GM10248 (cell line): ENCODE measurements at regions not wholly inside any gene's neighbourhood (a gene's known extent, or its start where the extent isn't known, plus 50 kb on each side); places are given as distances from the start of the nearest gene placed in this dataset.

Experiments
- CTCF ChIA-PET: fragments of 300-600 bp; sonication (Branson Sonifier 250); formaldehyde crosslinking; extraction: SDS; loops from one replicate; lab custom pipeline; 2021; ENCODE audit warnings: antibody characterized with exemption; lab: Yijun Ruan, JAX
- POLR2A ChIA-PET: fragments of 350-650 bp; sonication (Branson Sonifier 250); formaldehyde crosslinking; extraction: SDS; loops from one replicate; lab custom pipeline; 2020; ENCODE audit warnings: antibody characterized with exemption; lab: Yijun Ruan, JAX
- DNase-seq: peaks from one replicate; pipeline ENCODE4 v3.0.0; 2012; ENCODE audit errors: extremely low spot score
- TF ChIP-seq, protein P1 (sequence below): IDR thresholded peaks from 2 replicates; pipeline ENCODE4 v1.5.1; 2012; ENCODE audit warnings: mild to moderate bottlenecking, low read depth; ENCODE audit errors: extremely low read depth, missing control alignments, control extremely low read depth

DNA sequence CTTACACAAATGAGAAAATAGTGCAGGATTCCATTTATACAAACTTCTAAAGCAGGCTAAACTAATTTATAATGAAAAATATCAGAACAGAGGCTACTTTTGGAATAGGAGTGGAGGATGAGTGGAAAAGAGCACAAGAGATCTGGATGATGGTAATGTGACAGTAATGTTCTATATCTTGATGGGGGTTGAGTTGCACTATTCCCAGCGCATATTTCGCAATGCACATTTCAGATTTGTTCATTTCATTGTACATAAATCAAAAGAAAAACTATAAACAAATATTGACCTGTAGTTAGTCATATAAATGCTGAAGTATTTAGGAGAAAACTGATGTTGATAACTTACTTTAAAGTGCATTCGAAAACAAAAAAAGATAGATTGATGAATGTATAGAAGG is 177.0 kb upstream of the MAOA start:
- ChIA-PET POLR2A (no interaction called here), CTCF (no interaction called here)
- no peak for DNase-seq
- TF ChIP-seq, protein P1, sequence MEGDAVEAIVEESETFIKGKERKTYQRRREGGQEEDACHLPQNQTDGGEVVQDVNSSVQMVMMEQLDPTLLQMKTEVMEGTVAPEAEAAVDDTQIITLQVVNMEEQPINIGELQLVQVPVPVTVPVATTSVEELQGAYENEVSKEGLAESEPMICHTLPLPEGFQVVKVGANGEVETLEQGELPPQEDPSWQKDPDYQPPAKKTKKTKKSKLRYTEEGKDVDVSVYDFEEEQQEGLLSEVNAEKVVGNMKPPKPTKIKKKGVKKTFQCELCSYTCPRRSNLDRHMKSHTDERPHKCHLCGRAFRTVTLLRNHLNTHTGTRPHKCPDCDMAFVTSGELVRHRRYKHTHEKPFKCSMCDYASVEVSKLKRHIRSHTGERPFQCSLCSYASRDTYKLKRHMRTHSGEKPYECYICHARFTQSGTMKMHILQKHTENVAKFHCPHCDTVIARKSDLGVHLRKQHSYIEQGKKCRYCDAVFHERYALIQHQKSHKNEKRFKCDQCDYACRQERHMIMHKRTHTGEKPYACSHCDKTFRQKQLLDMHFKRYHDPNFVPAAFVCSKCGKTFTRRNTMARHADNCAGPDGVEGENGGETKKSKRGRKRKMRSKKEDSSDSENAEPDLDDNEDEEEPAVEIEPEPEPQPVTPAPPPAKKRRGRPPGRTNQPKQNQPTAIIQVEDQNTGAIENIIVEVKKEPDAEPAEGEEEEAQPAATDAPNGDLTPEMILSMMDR = no peak

DNA sequence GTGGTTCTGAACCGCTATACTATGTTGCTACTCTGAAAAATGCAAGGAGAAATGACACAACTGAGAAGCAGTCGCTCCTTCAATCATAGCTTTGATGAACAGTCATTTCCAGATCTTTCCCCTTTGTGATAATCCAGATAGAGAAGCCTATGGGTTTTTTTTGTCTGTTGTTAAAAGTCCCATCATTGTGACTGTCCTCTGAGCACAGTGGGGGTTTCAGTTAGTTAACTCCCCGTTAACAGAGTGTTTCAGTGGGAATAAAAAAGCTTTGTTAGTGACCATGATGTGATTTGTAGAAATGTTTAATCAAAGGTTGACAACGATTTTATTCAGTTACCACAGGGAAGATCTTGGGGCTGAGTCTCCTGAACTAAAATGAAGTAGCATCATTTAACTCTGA is 176.2 kb upstream of the MAOA start:
- TF ChIP-seq, protein P1 = no peak
- DNase-seq = no peak
- CTCF ChIA-PET = no interaction called here
- POLR2A ChIA-PET = no interaction called here

DNA sequence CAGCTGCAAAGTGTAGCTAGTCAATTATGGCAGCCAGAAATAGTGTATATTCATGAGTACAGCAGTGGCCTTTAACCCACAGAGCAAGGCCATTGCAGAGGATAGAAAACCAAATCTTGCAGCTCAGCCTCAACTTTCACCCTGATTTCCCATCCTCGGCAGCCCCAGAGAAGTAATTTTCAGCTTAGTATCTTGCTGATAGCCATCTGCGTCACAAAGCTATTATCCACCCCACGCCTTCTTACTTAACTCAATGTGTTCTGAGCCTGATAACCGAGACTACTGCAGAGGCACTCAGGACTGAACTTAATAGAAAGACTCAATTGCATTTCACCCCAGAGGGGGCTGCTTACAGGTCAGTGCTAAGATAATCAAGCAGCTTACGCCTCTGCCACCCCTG is 174.5 kb upstream of the MAOA start:
- TF ChIP-seq, protein P1 = no peak
- POLR2A ChIA-PET = no interaction called here
- DNase-seq = no peak
- CTCF ChIA-PET = interaction anchor here (1.5 kb wide), 1 partner anchor 28 kb away, joined by 3 read pairs; no protein-coding TSS in a partner anchor

DNA sequence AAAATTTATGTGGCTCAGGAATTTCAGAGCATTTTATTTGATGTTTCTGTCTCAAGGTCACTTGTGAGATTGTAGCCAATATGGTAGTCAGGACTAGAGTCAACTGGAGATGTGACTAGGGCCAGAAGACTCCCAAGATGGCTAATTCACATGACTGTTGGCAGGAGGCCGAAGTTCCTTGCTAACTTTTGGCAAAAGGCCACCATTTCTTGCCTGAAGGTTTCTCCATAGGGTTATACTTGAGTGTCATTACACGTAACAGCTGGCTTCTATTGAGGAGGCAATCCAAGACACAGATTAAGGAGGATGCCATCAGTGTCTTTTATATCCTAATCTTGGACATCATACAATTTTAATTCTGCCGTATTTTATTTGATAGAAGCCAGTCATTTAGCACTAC is 162.3 kb upstream of the MAOA start:
- TF ChIP-seq, protein P1 = no peak
- no peak for DNase-seq
- CTCF ChIA-PET = no interaction called here
- POLR2A ChIA-PET = no interaction called here

DNA sequence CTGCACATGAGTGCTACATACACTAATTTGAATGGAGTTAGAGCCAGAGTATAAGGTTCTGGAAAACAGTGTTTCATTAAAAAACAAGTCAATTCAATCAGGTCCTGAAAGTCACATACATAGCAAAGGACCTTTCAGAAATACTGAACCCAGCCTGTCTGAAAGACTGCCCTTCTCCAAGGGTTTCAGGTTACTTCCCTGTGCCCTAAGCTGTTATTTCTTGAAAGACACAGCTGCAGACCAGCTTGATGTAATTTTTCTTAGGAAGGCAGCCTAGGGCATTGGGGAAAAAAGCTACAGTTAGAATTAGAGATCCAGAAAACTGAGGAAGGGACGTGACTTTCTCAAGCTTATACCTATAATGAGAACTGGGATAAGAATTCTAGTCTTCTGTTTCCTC is 155.9 kb upstream of the MAOA start:
- DNase-seq = no peak
- CTCF ChIA-PET = no interaction called here
- TF ChIP-seq, protein P1 = no peak
- POLR2A ChIA-PET = no interaction called here

DNA sequence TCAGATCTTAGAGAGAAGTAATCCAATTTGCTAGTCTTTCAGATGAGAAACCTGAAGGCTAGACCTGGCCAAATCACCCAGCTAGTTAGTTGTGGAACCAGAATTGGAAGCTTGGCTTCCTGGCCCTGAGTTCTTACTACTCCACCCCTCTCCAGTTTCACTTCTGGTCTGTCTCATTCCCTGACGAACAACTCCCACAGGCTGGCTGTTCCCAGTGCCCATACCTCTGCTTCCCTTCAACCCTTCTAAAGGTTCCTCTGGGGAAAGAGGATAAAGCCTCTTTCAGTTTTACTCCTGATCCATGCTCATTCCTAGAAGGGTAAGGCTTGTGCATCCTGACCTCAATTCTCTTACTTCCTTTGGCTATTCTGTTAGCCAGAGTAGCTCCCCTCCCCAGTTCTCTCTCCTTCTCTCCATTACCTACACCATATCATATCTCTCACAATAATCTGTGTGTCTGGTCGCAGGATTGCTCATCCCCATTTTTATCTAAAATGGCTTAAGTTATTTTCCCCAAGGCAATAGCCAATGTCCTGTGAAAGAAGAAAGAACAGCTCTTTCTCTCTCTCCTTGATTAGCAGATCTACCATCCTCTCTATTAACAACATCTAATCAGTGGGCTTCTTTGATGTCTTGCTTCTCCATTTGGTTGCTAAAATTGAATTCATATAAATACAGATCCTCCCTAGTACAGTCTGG is 155.0 kb upstream of the MAOA start:
- TF ChIP-seq, protein P1 = no peak
- CTCF ChIA-PET = no interaction called here
- DNase-seq = no peak
- POLR2A ChIA-PET = no interaction called here

DNA sequence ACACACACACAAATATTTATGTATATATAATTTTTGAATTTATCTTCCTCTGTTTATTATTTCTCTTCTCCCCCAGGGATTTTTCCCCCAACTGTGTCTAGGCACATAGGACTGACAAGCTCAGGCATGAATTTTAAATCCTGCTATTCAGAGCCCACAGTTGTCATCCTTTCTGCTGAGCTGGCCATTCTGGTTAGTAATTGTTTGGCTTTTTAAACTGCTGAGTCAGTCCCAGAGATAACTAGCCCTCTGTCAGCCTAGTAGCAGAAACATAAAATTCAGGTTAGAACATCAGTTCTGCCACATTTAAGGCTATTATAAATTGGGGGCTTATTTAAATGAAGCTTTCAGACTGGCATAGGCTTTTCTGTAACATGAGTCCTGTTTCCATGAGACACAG is 151.7 kb upstream of the MAOA start:
- CTCF ChIA-PET = no interaction called here
- DNase-seq = no peak
- TF ChIP-seq, protein P1 = no peak
- POLR2A ChIA-PET = no interaction called here
